GM12878 (cell line): ENCODE measurements at regions not wholly inside any gene's neighbourhood (a gene's known extent, or its start where the extent isn't known, plus 50 kb on each side); places are given as distances from the start of the nearest gene placed in this dataset.

Experiments used
- ATAC-seq: fragments of 200-7000 bp; cut with Tn5 transposase; 3 replicates; pipeline ENCODE4 v1.9.1; 2020; ENCODE audit warnings: mild to moderate bottlenecking, moderate library complexity
- BruUV-seq: library from RNA; stranded (reverse); fragments of 400-500 nt; replicated peaks from 2 replicates; lab custom pipeline; 2021; lab: Mats Ljungman, UMichigan
- CTCF ChIA-PET: fragments of 300-600 bp; sonication (Branson Sonifier 250); formaldehyde crosslinking; extraction: SDS; loops from one replicate; lab custom pipeline; 2021; ENCODE audit warnings: inconsistent platforms; lab: Yijun Ruan, JAX
- POLR2A ChIA-PET: fragments of 350-600 bp; formaldehyde crosslinking; extraction: SDS; loops from one replicate; lab custom pipeline; 2021; ENCODE audit warnings: inconsistent platforms; lab: Charles Lee
- RAD21 ChIA-PET: fragments of 300-600 bp; sonication (Branson Sonifier 250); formaldehyde crosslinking; loops from one replicate; lab custom pipeline; 2023; ENCODE audit warnings: antibody characterized with exemption; ENCODE audit not compliant: unreplicated experiment; lab: Charles Lee
- SMC1A ChIA-PET: fragments of 300-600 bp; sonication (Branson Sonifier 250); formaldehyde crosslinking; loops from one replicate; lab custom pipeline; 2023; ENCODE audit not compliant: unreplicated experiment, uncharacterized antibody; lab: Charles Lee
- DNase-seq: peaks from one replicate; pipeline ENCODE4 v3.0.0-alpha.2; 2011; ENCODE audit warnings: low read depth, low spot score
- FAIRE-seq: peaks from 3 replicates; lab custom pipeline; 2011; peaks lifted over from hg19 to GRCh38; lab: Jason Lieb, UNC
- H2AFZ ChIP-seq: 2 replicates; pipeline ENCODE4 v1.6.0; 2011; ENCODE audit warnings: low read depth, low read length, control low read depth; ENCODE audit not compliant: control insufficient read depth
- H3K27ac ChIP-seq: 2 replicates; pipeline ENCODE4 v1.5.1; 2011; ENCODE audit warnings: control low read depth; ENCODE audit not compliant: control insufficient read depth, insufficient read depth
- H3K27me3 ChIP-seq, 2 experiments: replicated peaks in 1 of 2; 2 replicates each; pipeline versions ENCODE4 v1.6.0 to v1.6.1; 2011; ENCODE audit warnings: low read length in 1 of 2; ENCODE audit not compliant: control insufficient read depth in 2 of 2, insufficient read depth in 2 of 2
- H3K36me3 ChIP-seq, 2 experiments: 2 replicates each; pipeline ENCODE4 v1.5.1; 2011; ENCODE audit warnings: low read length in 1 of 2; ENCODE audit not compliant: control insufficient read depth in 2 of 2, insufficient read depth in 2 of 2
- H3K4me1 ChIP-seq: 2 replicates; pipeline ENCODE4 v1.6.1; 2011; ENCODE audit warnings: mild to moderate bottlenecking, low read length, moderate library complexity, mixed read lengths; ENCODE audit not compliant: control insufficient read depth, insufficient read depth
- H3K4me2 ChIP-seq: 2 replicates; pipeline ENCODE4 v1.6.0; 2011; ENCODE audit warnings: control low read depth; ENCODE audit not compliant: control insufficient read depth, insufficient read depth
- H3K4me3 ChIP-seq: fragments of 200-600 bp; sonication (generic); 2 replicates; pipeline ENCODE4 v1.5.1; 2016
- H3K79me2 ChIP-seq: 2 replicates; pipeline ENCODE4 v1.6.0; 2011; ENCODE audit warnings: low read length; ENCODE audit not compliant: control insufficient read depth, insufficient read depth
- H3K9ac ChIP-seq: 2 replicates; pipeline ENCODE4 v1.8.0; 2011; ENCODE audit warnings: low read length, control low read depth, mixed read lengths; ENCODE audit not compliant: control insufficient read depth, insufficient read depth
- H3K9me3 ChIP-seq: replicated peaks from 3 replicates; pipeline ENCODE4 v1.5.1; 2011; ENCODE audit warnings: mild to moderate bottlenecking, low read length; ENCODE audit not compliant: control insufficient read depth, insufficient read depth
- H4K20me1 ChIP-seq: 2 replicates; pipeline ENCODE4 v1.6.0; 2011; ENCODE audit not compliant: control insufficient read depth, insufficient read depth
- CREM ChIP-seq: IDR thresholded peaks from 2 replicates; pipeline ENCODE4 v1.6.1; 2014; ENCODE audit warnings: antibody characterized with exemption, low read depth
- HSF1 ChIP-seq: fragments of 150-350 bp; IDR thresholded peaks from 2 replicates; pipeline ENCODE4 v1.6.1; 2014; ENCODE audit warnings: mild to moderate bottlenecking, low read depth, low read length
- MTA2 ChIP-seq: fragments of 450-650 bp; IDR thresholded peaks from 2 replicates; pipeline ENCODE4 v1.6.1; 2016; ENCODE audit warnings: low read depth, mild to moderate bottlenecking, moderate library complexity
- NR2F1 ChIP-seq: fragments of 450-650 bp; conservative IDR thresholded peaks from 2 replicates; pipeline ENCODE4 v1.6.1; 2017; ENCODE audit warnings: mild to moderate bottlenecking
- POLR2AphosphoS5 ChIP-seq: IDR thresholded peaks from 2 replicates; pipeline ENCODE4 v1.6.1; 2011; ENCODE audit warnings: mild to moderate bottlenecking, low read length, inconsistent platforms
- POU2F2 ChIP-seq: IDR thresholded peaks from 3 replicates; pipeline ENCODE4 v1.6.1; 2011; ENCODE audit warnings: low read depth, mild to moderate bottlenecking, low read length, borderline replicate concordance
- SPI1 ChIP-seq: IDR thresholded peaks from 2 replicates; pipeline ENCODE4 v1.6.1; 2011; ENCODE audit warnings: low read depth, mild to moderate bottlenecking, low read length, moderate library complexity, borderline replicate concordance; ENCODE audit not compliant: insufficient read depth
- SREBF1 ChIP-seq: IDR thresholded peaks from 2 replicates; pipeline ENCODE4 v1.6.1; 2012; ENCODE audit warnings: mild to moderate bottlenecking, low read length
- SREBF2 ChIP-seq: IDR thresholded peaks from 2 replicates; pipeline ENCODE4 v1.6.1; 2012; ENCODE audit warnings: mild to moderate bottlenecking, low read length
- WRNIP1 ChIP-seq: IDR thresholded peaks from 2 replicates; pipeline ENCODE4 v1.6.1; 2011; ENCODE audit warnings: low read depth, low read length, improper control_type of control experiment, borderline replicate concordance
- YBX1 ChIP-seq: fragments of 450-650 bp; IDR thresholded peaks from 2 replicates; pipeline ENCODE4 v1.6.1; 2016; ENCODE audit warnings: antibody characterized with exemption
- WGBS: methylation state at CpG from one replicate; pipeline ENCODE4 v1.1.6; 2016; ENCODE audit warnings: low lambda C conversion rate; ENCODE audit not compliant: insufficient replicate concordance, insufficient coverage; ENCODE audit errors: missing lambda C conversion rate; 5-methylcytosine and 5-hydroxymethylcytosine counted together
- in situ Hi-C: fragments of 300-500 bp; cut with MboI; formaldehyde crosslinking; loops from 9 replicates; pipeline ENCODE4 v1.14.3; 2018; ENCODE audit warnings: mixed read lengths
- intact Hi-C: fragments of 100-400 bp; cut with micrococcal nuclease; formaldehyde crosslinking; loops from one replicate; pipeline ENCODE4 v1.14.2; 2022; ENCODE audit not compliant: unreplicated experiment
- TF ChIP-seq, protein P1 (sequence below): fragments of 450-650 bp; IDR thresholded peaks from 2 replicates; pipeline ENCODE4 v1.6.1; 2017; ENCODE audit warnings: antibody characterized with exemption, mild to moderate bottlenecking, moderate library complexity
- TF ChIP-seq, protein P2 (sequence below): IDR thresholded peaks from 2 replicates; pipeline ENCODE4 v1.6.1; 2011; ENCODE audit warnings: borderline replicate concordance, low read depth, mild to moderate bottlenecking, moderate library complexity, low read length; ENCODE audit not compliant: insufficient read depth, poor library complexity, severe bottlenecking
- TF ChIP-seq, protein P3 (sequence below): fragments of 450-650 bp; IDR thresholded peaks from 2 replicates; pipeline ENCODE4 v1.6.1; 2017; ENCODE audit warnings: mild to moderate bottlenecking, low read depth, inconsistent platforms; ENCODE audit not compliant: poor library complexity, severe bottlenecking

GRCh38 chr14:23866269-23866668, 87.3 kb upstream of the DHRS4 start:
- ChIA-PET SMC1A (interaction anchor here (1.4 kb wide), 1 partner anchor 13 kb away, joined by 3 read pairs; no protein-coding TSS in a partner anchor), POLR2A (no interaction called here), RAD21 (no interaction called here), CTCF (interaction anchor here (1.0 kb wide), 1 partner anchor 17 kb away, joined by 4 read pairs; no protein-coding TSS in a partner anchor)
- WGBS: 19% methylated on average over 6 of the region's 6 CpGs
- intact Hi-C loops (no loop called here), in situ Hi-C loops (loop anchor here (5.0 kb wide), 1 partner anchor 49 kb away; no protein-coding TSS in a partner anchor)
- ATAC-seq: no peak
- no peak overlapping the region for H3K4me2 ChIP-seq
- no peaks in the 10 kb centered on the region for H3K4me1 ChIP-seq
- no peak for DNase-seq
- no peaks in the 10 kb centered on the region for H4K20me1 ChIP-seq
- no peaks in the 10 kb centered on the region for H3K36me3 ChIP-seq
- no TSS peak for BruUV-seq
- no peak overlapping the region for H2AFZ ChIP-seq
- H3K4me3 ChIP-seq: no peak overlapping the region
- no peak for FAIRE-seq
- no peak overlapping the region for H3K27ac ChIP-seq
- no peaks in the 10 kb centered on the region for H3K79me2 ChIP-seq
- no peaks in the 10 kb centered on the region for H3K9me3 ChIP-seq
- H3K9ac ChIP-seq: no peak overlapping the region
- H3K27me3 ChIP-seq: no peaks in the 10 kb centered on the region; a peak in 1 of 4 replicates
- TF ChIP-seq SPI1 (no peak), YBX1 (no peak), POU2F2 (no peak), SREBF1 (no peak), WRNIP1 (no peak), POLR2AphosphoS5 (no peak), SREBF2 (no peak), CREM (no peak), HSF1 (no peak), MTA2 (no peak), NR2F1 (no peak)
- TF ChIP-seq, protein P1, sequence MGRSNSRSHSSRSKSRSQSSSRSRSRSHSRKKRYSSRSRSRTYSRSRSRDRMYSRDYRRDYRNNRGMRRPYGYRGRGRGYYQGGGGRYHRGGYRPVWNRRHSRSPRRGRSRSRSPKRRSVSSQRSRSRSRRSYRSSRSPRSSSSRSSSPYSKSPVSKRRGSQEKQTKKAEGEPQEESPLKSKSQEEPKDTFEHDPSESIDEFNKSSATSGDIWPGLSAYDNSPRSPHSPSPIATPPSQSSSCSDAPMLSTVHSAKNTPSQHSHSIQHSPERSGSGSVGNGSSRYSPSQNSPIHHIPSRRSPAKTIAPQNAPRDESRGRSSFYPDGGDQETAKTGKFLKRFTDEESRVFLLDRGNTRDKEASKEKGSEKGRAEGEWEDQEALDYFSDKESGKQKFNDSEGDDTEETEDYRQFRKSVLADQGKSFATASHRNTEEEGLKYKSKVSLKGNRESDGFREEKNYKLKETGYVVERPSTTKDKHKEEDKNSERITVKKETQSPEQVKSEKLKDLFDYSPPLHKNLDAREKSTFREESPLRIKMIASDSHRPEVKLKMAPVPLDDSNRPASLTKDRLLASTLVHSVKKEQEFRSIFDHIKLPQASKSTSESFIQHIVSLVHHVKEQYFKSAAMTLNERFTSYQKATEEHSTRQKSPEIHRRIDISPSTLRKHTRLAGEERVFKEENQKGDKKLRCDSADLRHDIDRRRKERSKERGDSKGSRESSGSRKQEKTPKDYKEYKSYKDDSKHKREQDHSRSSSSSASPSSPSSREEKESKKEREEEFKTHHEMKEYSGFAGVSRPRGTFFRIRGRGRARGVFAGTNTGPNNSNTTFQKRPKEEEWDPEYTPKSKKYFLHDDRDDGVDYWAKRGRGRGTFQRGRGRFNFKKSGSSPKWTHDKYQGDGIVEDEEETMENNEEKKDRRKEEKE: no peak
- TF ChIP-seq, protein P2, sequence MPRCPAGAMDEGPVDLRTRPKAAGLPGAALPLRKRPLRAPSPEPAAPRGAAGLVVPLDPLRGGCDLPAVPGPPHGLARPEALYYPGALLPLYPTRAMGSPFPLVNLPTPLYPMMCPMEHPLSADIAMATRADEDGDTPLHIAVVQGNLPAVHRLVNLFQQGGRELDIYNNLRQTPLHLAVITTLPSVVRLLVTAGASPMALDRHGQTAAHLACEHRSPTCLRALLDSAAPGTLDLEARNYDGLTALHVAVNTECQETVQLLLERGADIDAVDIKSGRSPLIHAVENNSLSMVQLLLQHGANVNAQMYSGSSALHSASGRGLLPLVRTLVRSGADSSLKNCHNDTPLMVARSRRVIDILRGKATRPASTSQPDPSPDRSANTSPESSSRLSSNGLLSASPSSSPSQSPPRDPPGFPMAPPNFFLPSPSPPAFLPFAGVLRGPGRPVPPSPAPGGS: no peak
- TF ChIP-seq, protein P3, sequence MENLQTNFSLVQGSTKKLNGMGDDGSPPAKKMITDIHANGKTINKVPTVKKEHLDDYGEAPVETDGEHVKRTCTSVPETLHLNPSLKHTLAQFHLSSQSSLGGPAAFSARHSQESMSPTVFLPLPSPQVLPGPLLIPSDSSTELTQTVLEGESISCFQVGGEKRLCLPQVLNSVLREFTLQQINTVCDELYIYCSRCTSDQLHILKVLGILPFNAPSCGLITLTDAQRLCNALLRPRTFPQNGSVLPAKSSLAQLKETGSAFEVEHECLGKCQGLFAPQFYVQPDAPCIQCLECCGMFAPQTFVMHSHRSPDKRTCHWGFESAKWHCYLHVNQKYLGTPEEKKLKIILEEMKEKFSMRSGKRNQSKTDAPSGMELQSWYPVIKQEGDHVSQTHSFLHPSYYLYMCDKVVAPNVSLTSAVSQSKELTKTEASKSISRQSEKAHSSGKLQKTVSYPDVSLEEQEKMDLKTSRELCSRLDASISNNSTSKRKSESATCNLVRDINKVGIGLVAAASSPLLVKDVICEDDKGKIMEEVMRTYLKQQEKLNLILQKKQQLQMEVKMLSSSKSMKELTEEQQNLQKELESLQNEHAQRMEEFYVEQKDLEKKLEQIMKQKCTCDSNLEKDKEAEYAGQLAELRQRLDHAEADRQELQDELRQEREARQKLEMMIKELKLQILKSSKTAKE: no peak
